GM12891 (cell line): ENCODE measurements at regions not wholly inside any gene's neighbourhood (a gene's known extent, or its start where the extent isn't known, plus 50 kb on each side); places are given as distances from the start of the nearest gene placed in this dataset.

ENCODE experiments used
- DNase-seq: peaks from one replicate; pipeline ENCODE4 v3.0.0; 2011; ENCODE audit warnings: low spot score; ENCODE audit not compliant: insufficient read length
- FAIRE-seq: peaks from 2 replicates; lab custom pipeline; 2011; peaks lifted over from hg19 to GRCh38; lab: Jason Lieb, UNC
- PAX5 ChIP-seq: IDR thresholded peaks from 2 replicates; pipeline ENCODE4 v1.6.1; 2011; ENCODE audit warnings: low read length, moderate library complexity, mild to moderate bottlenecking; ENCODE audit not compliant: insufficient read depth, severe bottlenecking
- POLR2A ChIP-seq: IDR thresholded peaks from 2 replicates; pipeline ENCODE4 v1.6.1; 2011; ENCODE audit warnings: low read depth, low read length, control low read depth
- POLR2AphosphoS5 ChIP-seq: IDR thresholded peaks from 2 replicates; pipeline ENCODE4 v1.6.1; 2011; ENCODE audit warnings: low read depth, low read length, control low read depth
- POU2F2 ChIP-seq: IDR thresholded peaks from 2 replicates; pipeline ENCODE4 v1.6.1; 2011; ENCODE audit warnings: low read depth, mild to moderate bottlenecking, control low read depth, low read length, moderate library complexity
- SPI1 ChIP-seq: IDR thresholded peaks from 2 replicates; pipeline ENCODE4 v1.6.1; 2011; ENCODE audit warnings: low read depth, low read length, control low read depth
- TAF1 ChIP-seq: IDR thresholded peaks from 2 replicates; pipeline ENCODE4 v1.6.1; 2011; ENCODE audit warnings: low read depth, low read length, control low read depth

DNA sequence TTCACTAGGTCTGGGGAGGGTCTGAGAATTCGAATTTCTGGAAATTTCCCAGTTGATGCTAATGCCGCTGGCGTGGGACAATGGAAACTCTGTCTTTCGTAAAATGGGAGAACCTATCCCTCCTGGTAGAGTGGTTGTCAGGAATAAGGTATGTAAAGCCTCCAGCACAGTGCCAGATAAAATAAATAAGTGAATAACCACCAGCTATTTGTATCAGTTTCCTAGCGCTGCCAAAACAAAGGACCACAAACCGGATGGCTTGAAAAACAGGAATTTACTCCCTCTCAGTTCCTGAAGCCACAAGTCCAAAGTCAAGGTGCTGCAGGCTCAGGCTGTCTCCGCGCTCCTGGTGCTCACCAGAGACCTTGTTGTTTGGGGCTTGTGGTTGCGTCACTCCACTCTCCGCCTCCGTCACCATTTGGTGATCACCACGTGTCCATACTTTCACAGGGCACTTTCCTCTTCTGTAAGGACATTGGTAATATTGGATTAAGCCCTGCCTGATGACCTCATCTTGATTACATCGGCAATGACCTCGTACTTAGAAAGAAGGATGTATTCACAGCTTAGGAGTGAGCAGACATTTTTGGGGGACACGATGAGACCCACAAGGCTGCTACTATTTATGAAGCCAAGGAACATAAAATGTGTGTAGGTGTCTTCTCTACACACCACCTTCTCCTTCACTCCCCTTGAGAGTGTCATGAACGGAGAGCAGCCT, 428.5 kb downstream of the IRS2 start:
- no peak for DNase-seq
- no peak for TF ChIP-seq POLR2A
- TF ChIP-seq SPI1 = no peak
- TF ChIP-seq PAX5 = no peak
- no peak for TF ChIP-seq POU2F2
- TF ChIP-seq TAF1 = no peak
- TF ChIP-seq POLR2AphosphoS5 = no peak
- no peak for FAIRE-seq

GRCh38 chr13:109355875-109356434, 430.4 kb downstream of the IRS2 start:
- no peak for FAIRE-seq

GRCh38 chr13:109355166-109355565, 431.2 kb downstream of the IRS2 start:
- DNase-seq = no peak
- TF ChIP-seq PAX5 (no peak), SPI1 (no peak), POLR2AphosphoS5 (no peak), TAF1 (no peak), POU2F2 (no peak), POLR2A (no peak)
- FAIRE-seq = no peak

More at GRCh38 chr13:109355875-109356434, 430.4 kb downstream of the IRS2 start:
- no peak for DNase-seq
- TF ChIP-seq SPI1 (no peak), POLR2A (no peak), TAF1 (no peak), PAX5 (no peak)

- TF ChIP-seq PAX5 (no peak), POU2F2 (no peak), POLR2A (no peak), SPI1 (no peak), POLR2AphosphoS5 (no peak), TAF1 (no peak)
- DNase-seq (no peak), FAIRE-seq (no peak)
Observed at GRCh38 chr13:109351236-109351635, 435.1 kb downstream of the IRS2 start.

DNA sequence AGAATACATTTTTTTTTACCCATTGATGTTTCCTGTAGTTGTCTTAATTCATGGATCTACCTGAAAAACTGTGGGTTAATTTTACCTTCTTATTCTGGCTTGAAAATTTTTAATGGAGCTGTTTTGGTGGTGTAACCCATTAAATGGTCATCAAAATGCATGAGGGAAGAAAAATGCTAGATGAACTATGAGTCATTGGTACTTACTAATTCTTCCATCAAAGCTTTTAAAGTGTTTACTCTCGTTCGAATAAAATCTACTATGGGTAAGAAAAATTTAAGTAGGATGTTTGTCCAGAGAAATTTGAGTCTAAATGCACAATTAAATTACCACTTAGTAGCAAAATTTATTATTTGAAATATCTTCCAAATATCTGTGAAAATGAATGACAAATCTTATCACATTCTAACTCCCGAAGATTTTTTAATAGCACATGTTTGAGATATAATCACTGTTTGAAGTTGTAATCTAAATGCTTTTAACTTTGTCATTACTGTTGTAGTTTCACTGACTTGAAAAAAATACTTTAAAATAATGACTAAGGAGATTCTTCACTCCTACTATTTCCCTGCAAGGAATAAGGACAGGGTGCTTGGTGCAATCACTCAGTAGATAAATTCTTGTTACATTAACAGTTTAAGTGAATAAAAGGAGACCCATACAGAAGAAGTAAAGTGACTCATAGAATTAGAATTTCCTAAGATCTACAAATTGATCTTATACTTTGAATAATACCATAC, 437.7 kb downstream of the IRS2 start:
- TF ChIP-seq POU2F2 (no peak), SPI1 (no peak), POLR2AphosphoS5 (no peak), TAF1 (no peak), POLR2A (no peak), PAX5 (no peak)
- FAIRE-seq (no peak), DNase-seq (no peak)

- no peak for FAIRE-seq
- TF ChIP-seq POLR2AphosphoS5 (no peak), TAF1 (no peak), SPI1 (no peak), PAX5 (no peak), POU2F2 (no peak), POLR2A (no peak)
- no peak for DNase-seq
Observed at GRCh38 chr13:109346060-109346459, 440.3 kb downstream of the IRS2 start.

- no peak for FAIRE-seq
- DNase-seq = no peak
Observed at GRCh38 chr13:109345433-109345941, 440.9 kb downstream of the IRS2 start.

GRCh38 chr13:109344552-109345157, 441.7 kb downstream of the IRS2 start:
- no peak for DNase-seq
- TF ChIP-seq PAX5 (no peak), TAF1 (no peak), POLR2A (no peak), SPI1 (no peak), POU2F2 (no peak), POLR2AphosphoS5 (no peak)
- FAIRE-seq = no peak

More at GRCh38 chr13:109345433-109345941, 440.9 kb downstream of the IRS2 start:
- no peak for TF ChIP-seq POLR2A
- no peak for TF ChIP-seq POLR2AphosphoS5
- no peak for TF ChIP-seq POU2F2
- TF ChIP-seq SPI1 = no peak
- no peak for TF ChIP-seq PAX5
- no peak for TF ChIP-seq TAF1

DNA sequence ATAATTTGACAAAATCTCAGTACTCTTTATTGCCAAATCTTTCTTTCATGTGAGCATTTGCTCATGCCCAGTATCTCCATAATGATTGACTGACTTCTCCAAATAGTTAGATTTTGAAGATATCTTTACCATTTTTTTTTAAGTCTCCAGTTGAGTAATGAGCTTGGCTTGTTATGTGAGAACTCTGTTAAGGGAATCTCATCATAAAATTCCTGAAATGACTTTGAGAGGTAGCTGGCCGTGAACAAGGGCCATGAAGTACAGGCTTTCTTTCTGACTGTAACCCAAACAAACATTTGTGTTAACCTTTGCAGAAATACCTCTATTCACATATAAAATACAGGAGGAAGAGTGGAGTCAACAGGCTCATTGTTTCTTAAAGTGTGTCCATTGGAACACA, 449.7 kb downstream of the IRS2 start:
- TF ChIP-seq POLR2AphosphoS5 (no peak), SPI1 (no peak), POU2F2 (no peak), POLR2A (no peak), TAF1 (no peak), PAX5 (no peak)
- FAIRE-seq (no peak), DNase-seq (no peak)
